ENCODE measurements at regions not wholly inside any gene's neighbourhood (a gene's known extent, or its start where the extent isn't known, plus 50 kb on each side); places are given as distances from the start of the nearest gene placed in this dataset.

DNA sequence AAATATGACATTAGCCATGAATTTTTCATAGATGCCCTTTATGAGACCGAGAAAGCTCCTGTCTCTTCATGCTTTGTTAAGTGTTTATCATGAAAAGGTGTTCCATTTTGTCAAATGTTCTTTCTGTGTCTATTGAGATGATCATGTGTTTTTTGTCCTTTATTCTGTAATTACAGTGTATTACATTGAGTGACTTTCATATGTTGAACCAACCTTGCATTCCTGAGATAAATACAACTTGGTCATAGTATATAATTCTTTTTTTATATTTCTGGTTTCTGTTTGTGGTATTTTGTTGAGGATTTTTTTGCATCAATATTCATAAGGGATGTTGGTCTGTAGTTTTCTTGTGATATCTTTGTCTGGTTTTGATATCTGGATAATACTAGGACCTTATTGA is 52.9 kb upstream of the HPCAL1 start:
- no peak for FAIRE-seq
- Histone ChIP-seq H3K36me3 (ENCODE audit: control insufficient read depth in 3 of 3, insufficient read depth in 2 of 3, low read depth in 1 of 3, low read length in 3 of 3) (no peaks in the 10 kb centered on the region), H3K4me3 (ENCODE audit: low read depth in 1 of 3, low read length in 3 of 3) (no peak overlapping the region), H3K27me3 (ENCODE audit: control insufficient read depth in 3 of 3, insufficient read depth in 3 of 3, low read length in 3 of 3) (no peaks in the 10 kb centered on the region), H3K4me1 (ENCODE audit: control insufficient read depth in 3 of 3, insufficient read depth in 2 of 3, low read depth in 1 of 3, low read length in 2 of 3) (no peaks in the 10 kb centered on the region), H3K9me3 (ENCODE audit: control insufficient read depth in 2 of 2, insufficient read depth in 1 of 2, low read depth in 1 of 2, low read length in 1 of 2) (peaks cover 0 to 3% of the 10 kb centered on the region in 2 donors), H3K27ac (ENCODE audit: low read depth in 1 of 3, low read length in 2 of 3) (no peak overlapping the region)
- DNase-seq: no peak
- 72 to 95% (median 72%) methylated on average over 1 of the region's 1 CpG for WGBS, 3 donors

DNA sequence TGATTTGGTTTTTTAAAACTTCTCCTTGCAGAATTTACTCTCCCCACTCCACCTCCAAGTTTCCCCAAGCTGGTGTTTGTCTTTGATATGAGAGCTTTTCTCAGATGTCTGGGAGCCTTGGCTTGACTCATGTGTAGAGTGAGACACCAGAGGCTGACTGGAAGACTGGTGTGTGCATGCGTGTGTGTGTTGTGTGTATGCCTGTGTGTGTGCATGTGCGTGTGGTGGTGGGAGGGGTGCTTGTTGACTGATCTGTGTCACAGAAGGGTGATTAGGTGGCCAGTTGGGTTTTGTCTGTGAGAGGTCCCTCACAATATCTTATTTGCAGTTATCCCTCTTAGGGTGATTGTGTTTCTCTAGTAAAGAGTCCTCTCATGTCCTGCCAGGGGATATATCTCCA is 50.5 kb upstream of the HPCAL1 start:
- no peak for DNase-seq
- Histone ChIP-seq H3K4me1 (ENCODE audit: control insufficient read depth in 3 of 3, insufficient read depth in 2 of 3, low read depth in 1 of 3, low read length in 2 of 3) (no peaks in the 10 kb centered on the region), H3K27me3 (ENCODE audit: control insufficient read depth in 3 of 3, insufficient read depth in 3 of 3, low read length in 3 of 3) (no peaks in the 10 kb centered on the region), H3K27ac (ENCODE audit: low read depth in 1 of 3, low read length in 2 of 3) (no peak overlapping the region), H3K9me3 (ENCODE audit: control insufficient read depth in 2 of 2, insufficient read depth in 1 of 2, low read depth in 1 of 2, low read length in 1 of 2) (peaks cover 0 to 3% of the 10 kb centered on the region in 2 donors), H3K4me3 (ENCODE audit: low read depth in 1 of 3, low read length in 3 of 3) (no peak overlapping the region), H3K36me3 (ENCODE audit: control insufficient read depth in 3 of 3, insufficient read depth in 2 of 3, low read depth in 1 of 3, low read length in 3 of 3) (no peaks in the 10 kb centered on the region)
- WGBS, 3 donors: 88 to 94% (median 93%) methylated on average over 2 of the region's 2 CpGs
- FAIRE-seq: no peak

DNA sequence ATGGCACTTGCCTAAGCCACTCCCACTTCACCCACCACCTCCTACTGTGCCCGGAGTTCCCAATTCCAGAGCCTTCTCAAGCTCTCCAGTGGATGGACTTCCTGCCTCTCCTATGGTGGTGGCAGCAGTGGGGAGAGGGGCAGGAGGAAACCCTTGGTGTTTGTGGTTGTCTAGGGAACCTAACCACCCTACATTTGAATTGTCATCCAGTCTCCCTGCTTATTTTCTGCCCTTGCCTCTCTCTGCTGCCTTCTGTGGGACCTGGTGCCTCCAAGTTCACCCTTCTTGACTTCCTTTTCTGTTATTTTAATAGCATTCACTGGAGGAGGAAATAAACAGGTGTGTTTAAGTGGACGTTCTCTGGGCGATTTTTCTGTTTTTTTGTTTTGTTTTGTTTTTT is 50.0 kb upstream of the HPCAL1 start:
- DNase-seq (no peak), FAIRE-seq (no peak)
- H3K36me3 ChIP-seq (ENCODE audit: control insufficient read depth in 3 of 3, insufficient read depth in 2 of 3, low read depth in 1 of 3, low read length in 3 of 3): no peaks in the 10 kb centered on the region
- WGBS, 3 donors: 63 to 77% (median 72%) methylated on average over 3 of the region's 3 CpGs
- no peak overlapping the region for H3K4me3 ChIP-seq (ENCODE audit: low read depth in 1 of 3, low read length in 3 of 3)
- no peaks in the 10 kb centered on the region for H3K4me1 ChIP-seq (ENCODE audit: control insufficient read depth in 3 of 3, insufficient read depth in 2 of 3, low read depth in 1 of 3, low read length in 2 of 3)
- H3K27me3 ChIP-seq (ENCODE audit: control insufficient read depth in 3 of 3, insufficient read depth in 3 of 3, low read length in 3 of 3): no peaks in the 10 kb centered on the region
- peaks cover 0 to 3% of the 10 kb centered on the region in 2 donors for H3K9me3 ChIP-seq (ENCODE audit: control insufficient read depth in 2 of 2, insufficient read depth in 1 of 2, low read depth in 1 of 2, low read length in 1 of 2)
- no peak overlapping the region for H3K27ac ChIP-seq (ENCODE audit: low read depth in 1 of 3, low read length in 2 of 3)
